ENCODE measurements at regions not wholly inside any gene's neighbourhood (a gene's known extent, or its start where the extent isn't known, plus 50 kb on each side); places are given as distances from the start of the nearest gene placed in this dataset.

DNA sequence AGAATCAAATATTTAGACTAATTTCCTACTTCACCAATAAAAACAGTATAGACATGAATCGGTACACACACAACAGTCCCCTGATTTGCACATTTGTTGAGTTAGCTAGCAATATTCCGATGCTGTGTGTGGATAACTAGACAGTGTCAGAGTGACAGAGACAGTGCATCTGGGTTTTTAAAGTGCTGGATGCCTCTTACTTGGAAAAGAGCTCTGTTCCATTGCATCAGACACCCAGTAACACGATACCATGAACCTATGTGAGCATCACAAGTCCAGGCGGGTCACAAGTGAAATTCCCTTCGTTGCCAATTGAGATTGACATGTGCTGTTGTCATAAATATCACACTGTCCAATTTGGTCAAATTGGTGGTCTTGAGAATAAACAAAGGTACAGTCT, 82.0 kb upstream of the ESRRG start:
- TF ChIP-seq CTCF (IDR thresholded peaks at IDR 0.05), result no peak
- no peak for TF ChIP-seq POLR2A (IDR thresholded peaks at IDR 0.05; ENCODE audit: low read depth)
- TF ChIP-seq EP300 (IDR thresholded peaks at IDR 0.05), result no peak
